GM10266 (cell line): ENCODE measurements at regions not wholly inside any gene's neighbourhood (a gene's known extent, or its start where the extent isn't known, plus 50 kb on each side); places are given as distances from the start of the nearest gene placed in this dataset.

Source experiments
- DNase-seq: peaks from one replicate; pipeline ENCODE4 v3.0.0; 2012; ENCODE audit errors: extremely low spot score
- TF ChIP-seq, protein P1 (sequence below): IDR thresholded peaks from 2 replicates; pipeline ENCODE4 v1.5.1; 2012; ENCODE audit warnings: mild to moderate bottlenecking, low read depth; ENCODE audit not compliant: control insufficient read depth, insufficient read depth; ENCODE audit errors: missing control alignments

DNA sequence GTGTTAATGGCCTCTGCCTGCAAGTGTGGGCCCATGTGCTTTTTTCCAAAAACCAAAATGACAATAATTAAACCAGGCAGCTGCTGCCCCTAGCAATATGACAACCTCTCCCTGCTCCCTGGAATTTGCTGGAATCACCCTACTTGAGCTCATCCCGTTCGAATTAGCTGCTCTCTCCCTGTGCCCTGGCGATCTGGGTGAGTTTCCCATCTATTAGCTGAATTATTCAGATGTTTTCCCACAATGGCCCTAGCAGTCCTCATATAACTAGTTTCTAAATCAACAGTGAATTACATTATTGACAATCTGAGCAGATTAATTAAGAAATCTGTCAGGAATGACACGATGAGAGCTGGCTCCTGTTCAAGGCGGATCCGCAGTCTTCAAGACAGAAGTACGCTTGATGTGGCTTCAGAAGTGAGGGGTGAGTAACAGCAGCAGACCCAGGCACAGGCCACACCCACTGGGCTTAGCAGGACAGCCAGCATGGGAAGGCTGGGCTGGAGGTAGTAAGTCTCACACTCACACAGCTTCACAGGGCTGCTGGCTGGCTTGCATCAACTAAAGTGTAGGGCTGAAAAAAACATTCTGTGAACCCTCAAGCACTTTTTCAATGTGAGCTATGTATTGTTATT lies 366.2 kb upstream of the ID2 start:
- TF ChIP-seq, protein P1, sequence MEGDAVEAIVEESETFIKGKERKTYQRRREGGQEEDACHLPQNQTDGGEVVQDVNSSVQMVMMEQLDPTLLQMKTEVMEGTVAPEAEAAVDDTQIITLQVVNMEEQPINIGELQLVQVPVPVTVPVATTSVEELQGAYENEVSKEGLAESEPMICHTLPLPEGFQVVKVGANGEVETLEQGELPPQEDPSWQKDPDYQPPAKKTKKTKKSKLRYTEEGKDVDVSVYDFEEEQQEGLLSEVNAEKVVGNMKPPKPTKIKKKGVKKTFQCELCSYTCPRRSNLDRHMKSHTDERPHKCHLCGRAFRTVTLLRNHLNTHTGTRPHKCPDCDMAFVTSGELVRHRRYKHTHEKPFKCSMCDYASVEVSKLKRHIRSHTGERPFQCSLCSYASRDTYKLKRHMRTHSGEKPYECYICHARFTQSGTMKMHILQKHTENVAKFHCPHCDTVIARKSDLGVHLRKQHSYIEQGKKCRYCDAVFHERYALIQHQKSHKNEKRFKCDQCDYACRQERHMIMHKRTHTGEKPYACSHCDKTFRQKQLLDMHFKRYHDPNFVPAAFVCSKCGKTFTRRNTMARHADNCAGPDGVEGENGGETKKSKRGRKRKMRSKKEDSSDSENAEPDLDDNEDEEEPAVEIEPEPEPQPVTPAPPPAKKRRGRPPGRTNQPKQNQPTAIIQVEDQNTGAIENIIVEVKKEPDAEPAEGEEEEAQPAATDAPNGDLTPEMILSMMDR, result no peak
- no peak for DNase-seq

DNA sequence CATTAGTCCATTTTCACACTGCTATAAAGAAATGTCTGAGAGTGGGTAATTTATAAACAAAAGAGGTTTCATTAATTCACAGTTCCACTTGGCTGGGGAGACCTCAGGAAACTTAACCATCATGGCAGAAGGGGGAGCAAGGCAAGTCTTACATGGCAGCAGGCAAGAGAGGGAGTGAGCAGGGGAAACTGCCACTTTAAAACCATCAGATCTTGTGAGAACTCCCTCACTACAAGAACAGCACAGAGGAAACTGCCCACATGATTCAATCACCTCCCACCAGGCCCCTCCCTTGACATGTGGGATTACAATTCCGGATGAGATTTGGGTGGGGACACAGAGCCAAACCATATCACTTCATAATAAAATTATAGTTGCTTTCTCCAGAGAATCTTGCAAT lies 365.5 kb upstream of the ID2 start:
- TF ChIP-seq, protein P1, result no peak

GRCh38 chr2:8317418-8317817 lies 364.4 kb upstream of the ID2 start:
- no peak for DNase-seq
- TF ChIP-seq, protein P1, result no peak

More for the DNA sequence above, 365.5 kb upstream of the ID2 start:
- no peak for DNase-seq

DNA sequence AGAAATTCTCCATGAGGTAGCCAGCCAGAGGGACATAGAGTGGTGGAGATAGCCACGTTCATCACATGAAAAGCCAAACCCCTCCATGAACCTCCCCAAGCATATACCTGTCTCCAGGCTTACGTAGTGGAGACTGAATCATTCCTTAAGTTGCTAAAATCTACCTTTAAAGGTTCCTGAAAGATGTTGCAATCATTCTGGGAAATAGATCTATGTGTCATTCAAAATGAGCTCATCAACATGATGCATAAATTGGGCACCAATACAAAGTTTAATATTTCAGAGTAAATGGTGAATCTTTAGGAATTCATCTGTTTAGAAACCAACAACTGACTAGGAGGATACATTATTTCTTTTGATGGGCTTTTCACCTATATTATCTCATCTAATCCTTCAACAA lies 362.6 kb upstream of the ID2 start:
- DNase-seq, result no peak
- TF ChIP-seq, protein P1, result no peak

DNA sequence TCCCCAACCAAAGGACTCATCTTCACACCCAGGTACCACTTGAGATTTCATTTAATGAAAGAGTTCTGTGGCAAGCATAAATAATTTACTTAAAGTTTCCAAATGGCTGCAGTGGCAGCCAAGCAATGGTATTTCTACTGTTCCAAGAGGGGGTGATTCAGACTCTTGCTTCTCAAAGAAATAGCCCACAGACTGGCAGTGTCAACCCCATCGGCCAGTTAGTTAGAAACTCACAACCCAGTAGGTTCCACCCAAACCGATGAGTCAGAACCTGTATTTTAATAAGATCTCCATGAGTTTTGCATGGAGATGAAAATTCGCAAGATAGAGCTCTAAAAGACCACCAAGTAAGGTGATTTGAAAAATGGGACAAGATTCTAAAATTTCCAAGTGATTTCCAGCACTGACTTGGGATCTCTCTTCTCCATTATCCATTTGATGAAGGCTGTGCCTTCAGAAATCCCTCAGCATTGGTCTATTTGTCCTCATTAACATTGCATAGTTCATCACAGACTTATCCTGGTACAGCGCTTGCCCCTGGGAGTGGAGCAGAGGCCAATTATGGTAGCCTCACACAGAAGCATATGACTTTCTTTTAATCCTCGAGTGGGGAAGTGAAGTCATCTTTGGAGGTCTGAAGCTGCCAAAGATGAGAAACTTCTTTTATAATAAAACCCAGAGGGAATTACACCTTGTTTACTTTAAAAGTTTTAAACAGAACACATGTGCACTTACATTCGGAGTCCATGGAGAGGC lies 361.4 kb upstream of the ID2 start:
- TF ChIP-seq, protein P1, result no peak
- DNase-seq, result no peak

DNA sequence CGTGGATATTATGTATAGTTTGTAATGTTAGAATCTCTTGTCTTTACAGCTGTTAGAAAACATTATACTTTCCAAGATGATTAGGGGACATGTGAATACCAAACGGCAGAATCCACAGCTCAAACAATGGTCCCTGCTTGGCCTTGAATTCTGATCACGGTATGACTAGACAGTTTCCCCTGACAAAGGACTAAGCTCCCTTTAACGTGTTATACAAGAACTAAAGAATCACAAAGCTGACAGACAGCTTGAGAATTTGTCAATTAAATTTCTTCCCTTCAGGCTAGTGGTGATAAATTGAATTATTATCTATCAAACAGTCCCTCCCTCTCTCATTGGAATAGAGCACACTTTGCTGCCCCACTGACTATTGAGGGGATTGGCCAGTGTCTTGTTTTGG lies 359.2 kb upstream of the ID2 start:
- TF ChIP-seq, protein P1, result no peak

More for the DNA sequence above, 359.2 kb upstream of the ID2 start:
- no peak for DNase-seq
